ACC112 (cell line): ENCODE measurements at regions not wholly inside any gene's neighbourhood (a gene's known extent, or its start where the extent isn't known, plus 50 kb on each side); places are given as distances from the start of the nearest gene placed in this dataset.

Experiments used
- H2AFZ ChIP-seq: fragments of 200-600 bp; sonication (generic); one replicate; pipeline ENCODE4 v1.6.0; 2017; ENCODE audit warnings: antibody characterized with exemption, low read length; ENCODE audit not compliant: unreplicated experiment
- H3K27ac ChIP-seq: fragments of 200-600 bp; sonication (generic); 2 replicates; pipeline ENCODE4 v1.5.1; 2014; ENCODE audit warnings: low read depth, mild to moderate bottlenecking, antibody characterized with exemption, low read length, moderate library complexity
- H3K27me3 ChIP-seq: fragments of 200-600 bp; sonication (generic); 2 replicates; pipeline ENCODE4 v1.6.1; 2014; ENCODE audit warnings: mild to moderate bottlenecking, antibody characterized with exemption, low read length, moderate library complexity, mixed read lengths; ENCODE audit not compliant: insufficient read depth
- H3K36me3 ChIP-seq: fragments of 200-600 bp; sonication (generic); 2 replicates; pipeline ENCODE4 v1.6.1; 2016; ENCODE audit warnings: mild to moderate bottlenecking, antibody characterized with exemption, low read length, moderate library complexity, mixed read lengths; ENCODE audit not compliant: insufficient read depth
- H3K4me1 ChIP-seq: fragments of 200-600 bp; sonication (generic); one replicate; pipeline ENCODE4 v1.6.1; 2016; ENCODE audit warnings: low read length, mixed read lengths; ENCODE audit not compliant: insufficient read depth, unreplicated experiment, control insufficient read depth
- H3K4me3 ChIP-seq: fragments of 200-600 bp; sonication (generic); 2 replicates; pipeline ENCODE4 v1.5.1; 2014; ENCODE audit warnings: mild to moderate bottlenecking, low read depth, low read length
- H3K79me2 ChIP-seq: fragments of 200-600 bp; sonication (generic); one replicate; pipeline ENCODE4 v1.6.0; 2016; ENCODE audit warnings: low read length; ENCODE audit not compliant: control insufficient read depth, unreplicated experiment, insufficient read depth

GRCh38 chr4:14575289-14575688 is 427.0 kb upstream of the CPEB2 start:
- Histone ChIP-seq H3K4me1 (no peaks in the 10 kb centered on the region), H3K4me3 (no peak overlapping the region), H3K79me2 (no peaks in the 10 kb centered on the region), H2AFZ (no peak overlapping the region), H3K27ac (no peak overlapping the region), H3K27me3 (no peaks in the 10 kb centered on the region), H3K36me3 (no peaks in the 10 kb centered on the region)

GRCh38 chr4:14575919-14576318 is 426.4 kb upstream of the CPEB2 start:
- H3K4me1 ChIP-seq, result no peaks in the 10 kb centered on the region

GRCh38 chr4:14580061-14580460 is 422.2 kb upstream of the CPEB2 start:
- no peaks in the 10 kb centered on the region for H3K36me3 ChIP-seq
- H3K4me1 ChIP-seq, result no peaks in the 10 kb centered on the region
- no peaks in the 10 kb centered on the region for H3K27me3 ChIP-seq
- no peak overlapping the region for H3K27ac ChIP-seq
- H2AFZ ChIP-seq, result no peak overlapping the region
- no peaks in the 10 kb centered on the region for H3K79me2 ChIP-seq
- no peak overlapping the region for H3K4me3 ChIP-seq

More at GRCh38 chr4:14575919-14576318, 426.4 kb upstream of the CPEB2 start:
- no peak overlapping the region for H3K4me3 ChIP-seq
- H3K27me3 ChIP-seq, result no peaks in the 10 kb centered on the region
- H3K79me2 ChIP-seq, result no peaks in the 10 kb centered on the region
- H3K27ac ChIP-seq, result no peak overlapping the region
- no peaks in the 10 kb centered on the region for H3K36me3 ChIP-seq
- no peak overlapping the region for H2AFZ ChIP-seq

GRCh38 chr4:14581741-14582140 is 420.5 kb upstream of the CPEB2 start:
- no peak overlapping the region for H2AFZ ChIP-seq
- no peaks in the 10 kb centered on the region for H3K79me2 ChIP-seq
- H3K4me1 ChIP-seq, result no peaks in the 10 kb centered on the region
- no peak overlapping the region for H3K27ac ChIP-seq
- H3K4me3 ChIP-seq, result no peak overlapping the region
- no peaks in the 10 kb centered on the region for H3K27me3 ChIP-seq
- H3K36me3 ChIP-seq, result no peaks in the 10 kb centered on the region

- Histone ChIP-seq H3K4me1 (no peaks in the 10 kb centered on the region), H3K36me3 (no peaks in the 10 kb centered on the region), H3K4me3 (no peak overlapping the region), H2AFZ (no peak overlapping the region), H3K27ac (no peak overlapping the region), H3K27me3 (no peaks in the 10 kb centered on the region), H3K79me2 (no peaks in the 10 kb centered on the region)
Observed at GRCh38 chr4:14582677-14583076, 419.6 kb upstream of the CPEB2 start.

GRCh38 chr4:14583331-14583730 is 418.9 kb upstream of the CPEB2 start:
- no peaks in the 10 kb centered on the region for H3K4me1 ChIP-seq
- no peaks in the 10 kb centered on the region for H3K27me3 ChIP-seq
- no peak overlapping the region for H3K27ac ChIP-seq
- no peak overlapping the region for H3K4me3 ChIP-seq
- no peaks in the 10 kb centered on the region for H3K36me3 ChIP-seq
- H3K79me2 ChIP-seq, result no peaks in the 10 kb centered on the region
- H2AFZ ChIP-seq, result no peak overlapping the region

GRCh38 chr4:14583752-14584151 is 418.5 kb upstream of the CPEB2 start:
- Histone ChIP-seq H3K27ac (no peak overlapping the region), H3K79me2 (no peaks in the 10 kb centered on the region), H3K4me1 (no peaks in the 10 kb centered on the region), H3K27me3 (no peaks in the 10 kb centered on the region), H2AFZ (no peak overlapping the region), H3K36me3 (no peaks in the 10 kb centered on the region), H3K4me3 (no peak overlapping the region)

- Histone ChIP-seq H3K27me3 (no peaks in the 10 kb centered on the region), H2AFZ (no peak overlapping the region)
Observed at GRCh38 chr4:14592950-14593349, 409.3 kb upstream of the CPEB2 start.

GRCh38 chr4:14596028-14596427 is 406.3 kb upstream of the CPEB2 start:
- Histone ChIP-seq H3K36me3 (no peaks in the 10 kb centered on the region), H2AFZ (no peak overlapping the region), H3K27ac (no peak overlapping the region), H3K79me2 (no peaks in the 10 kb centered on the region), H3K4me3 (no peak overlapping the region), H3K4me1 (no peaks in the 10 kb centered on the region), H3K27me3 (no peaks in the 10 kb centered on the region)

More at GRCh38 chr4:14592950-14593349, 409.3 kb upstream of the CPEB2 start:
- Histone ChIP-seq H3K36me3 (no peaks in the 10 kb centered on the region), H3K4me3 (no peak overlapping the region), H3K79me2 (no peaks in the 10 kb centered on the region), H3K4me1 (no peaks in the 10 kb centered on the region), H3K27ac (no peak overlapping the region)

GRCh38 chr4:14596437-14596836 is 405.8 kb upstream of the CPEB2 start:
- Histone ChIP-seq H3K4me3 (no peak overlapping the region), H3K27ac (no peak overlapping the region), H2AFZ (no peak overlapping the region), H3K36me3 (no peaks in the 10 kb centered on the region), H3K27me3 (no peaks in the 10 kb centered on the region), H3K79me2 (no peaks in the 10 kb centered on the region), H3K4me1 (no peaks in the 10 kb centered on the region)

- H3K4me3 ChIP-seq, result no peak overlapping the region
Observed at GRCh38 chr4:14596904-14597303, 405.4 kb upstream of the CPEB2 start.

More at GRCh38 chr4:14596904-14597303, 405.4 kb upstream of the CPEB2 start:
- no peaks in the 10 kb centered on the region for H3K36me3 ChIP-seq
- no peak overlapping the region for H3K27ac ChIP-seq
- no peak overlapping the region for H2AFZ ChIP-seq
- H3K79me2 ChIP-seq, result no peaks in the 10 kb centered on the region
- H3K4me1 ChIP-seq, result no peaks in the 10 kb centered on the region
- H3K27me3 ChIP-seq, result no peaks in the 10 kb centered on the region
